T-helper 1 cell treated with Interleukin-12 subunit alpha and Interleukin-12 subunit beta and Interleukin-4 antibody, amounts not matched to agents 30 μg/mL and 1 μg/mL, for 36 hours (primary cell): ENCODE measurements at regions not wholly inside any gene's neighbourhood (a gene's known extent, or its start where the extent isn't known, plus 50 kb on each side); places are given as distances from the start of the nearest gene placed in this dataset.

ENCODE experiments used
- H3K27ac Mint-ChIP-seq: one replicate; pipeline ENCODE4 v1.8.0; 2021; ENCODE audit warnings: mild to moderate bottlenecking, mixed read lengths
- H3K27me3 Mint-ChIP-seq: one replicate; pipeline ENCODE4 v1.8.0; 2021; ENCODE audit warnings: low read depth, mixed read lengths
- H3K36me3 Mint-ChIP-seq: one replicate; pipeline ENCODE4 v1.8.0; 2021; ENCODE audit warnings: low read depth, mixed read lengths
- H3K4me1 Mint-ChIP-seq: one replicate; pipeline ENCODE4 v1.8.0; 2021; ENCODE audit warnings: low read depth, mixed read lengths
- H3K4me3 Mint-ChIP-seq: one replicate; pipeline ENCODE4 v1.8.0; 2021; ENCODE audit warnings: mild to moderate bottlenecking, moderate library complexity, mixed read lengths
- H3K9me3 Mint-ChIP-seq: one replicate; pipeline ENCODE4 v1.8.0; 2021; ENCODE audit warnings: mixed read lengths

GRCh38 chr13:105547851-105548250 lies 987.6 kb downstream of the EFNB2 start:
- H3K9me3 Mint-ChIP-seq = no peaks in the 10 kb centered on the region
- H3K27me3 Mint-ChIP-seq = no peaks in the 10 kb centered on the region
- H3K27ac Mint-ChIP-seq = no peak overlapping the region
- H3K36me3 Mint-ChIP-seq = no peaks in the 10 kb centered on the region
- no peaks in the 10 kb centered on the region for H3K4me1 Mint-ChIP-seq
- no peak overlapping the region for H3K4me3 Mint-ChIP-seq

GRCh38 chr13:105545811-105546210 lies 989.7 kb downstream of the EFNB2 start:
- Mint-ChIP-seq H3K4me3 (no peak overlapping the region), H3K27me3 (no peaks in the 10 kb centered on the region), H3K27ac (no peak overlapping the region), H3K4me1 (no peaks in the 10 kb centered on the region), H3K36me3 (no peaks in the 10 kb centered on the region), H3K9me3 (no peaks in the 10 kb centered on the region)

DNA sequence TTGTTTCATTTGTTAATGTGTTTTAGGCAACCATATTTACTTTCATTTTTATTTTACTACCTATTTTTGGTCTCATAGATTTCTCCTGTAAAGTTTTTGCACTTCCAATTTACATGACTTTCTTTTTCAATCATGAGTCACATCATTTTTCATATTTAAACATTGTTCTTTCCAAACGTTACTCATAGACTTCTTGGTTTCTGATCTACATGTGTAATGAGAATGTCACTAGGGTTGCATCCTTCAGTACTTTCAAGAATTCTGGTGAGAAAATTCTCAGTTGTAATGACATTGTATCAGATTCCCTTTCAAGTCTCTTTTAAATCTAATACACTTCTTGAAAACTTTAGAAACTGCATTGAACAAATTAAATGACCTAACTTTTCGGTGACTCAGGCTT lies 991.7 kb downstream of the EFNB2 start:
- Mint-ChIP-seq H3K36me3 (no peaks in the 10 kb centered on the region), H3K9me3 (no peaks in the 10 kb centered on the region), H3K27me3 (no peaks in the 10 kb centered on the region), H3K4me3 (no peak overlapping the region), H3K4me1 (no peaks in the 10 kb centered on the region), H3K27ac (no peak overlapping the region)

DNA sequence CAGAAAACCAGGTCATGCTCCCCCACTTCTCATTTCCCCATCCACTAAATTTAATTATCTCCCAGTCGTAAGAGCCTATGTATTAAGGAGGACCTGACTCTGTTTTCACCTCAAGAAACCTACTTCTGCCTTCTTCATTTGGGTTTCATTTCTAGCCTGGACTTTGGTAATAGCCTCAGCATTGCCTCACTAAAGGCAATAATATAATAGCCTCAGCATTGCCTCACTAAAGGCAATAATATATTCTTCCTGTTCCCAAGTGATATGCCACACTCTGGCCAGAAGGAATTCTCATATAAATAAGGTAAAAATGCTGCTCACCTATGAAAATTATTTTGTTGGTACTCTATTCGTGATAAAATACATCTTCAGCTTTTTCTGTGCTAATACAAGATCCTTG lies 993.9 kb downstream of the EFNB2 start:
- no peaks in the 10 kb centered on the region for H3K27me3 Mint-ChIP-seq
- no peaks in the 10 kb centered on the region for H3K36me3 Mint-ChIP-seq
- H3K27ac Mint-ChIP-seq = no peak overlapping the region
- H3K4me1 Mint-ChIP-seq = no peaks in the 10 kb centered on the region
- no peaks in the 10 kb centered on the region for H3K9me3 Mint-ChIP-seq
- no peak overlapping the region for H3K4me3 Mint-ChIP-seq

DNA sequence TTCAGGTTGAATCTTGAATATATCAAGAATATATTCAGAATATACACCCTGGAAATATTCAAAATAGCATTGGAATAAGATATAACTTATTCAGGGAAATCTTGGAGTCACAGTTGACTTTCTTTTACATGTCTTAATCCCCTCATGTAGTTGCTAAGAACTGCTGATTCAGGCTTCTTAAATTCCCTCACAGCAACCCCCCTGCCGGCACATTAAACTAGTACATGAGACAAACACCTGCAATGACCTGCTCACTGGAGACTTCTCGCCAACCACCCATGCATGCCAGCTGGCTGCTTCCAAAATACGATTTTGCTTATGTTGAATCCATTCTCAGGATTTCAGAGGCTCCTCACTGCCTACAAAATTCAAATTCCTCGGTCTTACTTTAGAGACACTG lies 997.1 kb downstream of the EFNB2 start:
- H3K36me3 Mint-ChIP-seq = no peaks in the 10 kb centered on the region
- H3K27me3 Mint-ChIP-seq = no peaks in the 10 kb centered on the region
- no peak overlapping the region for H3K4me3 Mint-ChIP-seq
- no peaks in the 10 kb centered on the region for H3K4me1 Mint-ChIP-seq
- H3K27ac Mint-ChIP-seq = no peak overlapping the region
- H3K9me3 Mint-ChIP-seq = no peaks in the 10 kb centered on the region

DNA sequence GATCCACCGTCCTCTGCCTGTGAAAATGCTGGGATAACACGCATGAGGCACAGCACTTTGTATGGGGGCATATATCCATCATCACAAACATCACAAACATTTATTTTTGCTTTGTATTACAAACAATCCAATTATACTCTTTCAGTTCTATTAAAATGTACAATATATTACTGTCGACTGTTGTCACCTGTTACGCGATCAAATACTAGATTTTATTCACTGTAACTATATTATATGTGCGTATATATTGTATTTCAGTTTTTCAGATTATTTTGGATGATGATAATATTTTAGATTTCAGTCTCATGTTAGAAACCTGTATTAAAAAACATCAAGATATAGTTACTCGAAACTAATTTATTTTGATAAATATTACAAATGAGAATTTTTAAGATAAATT lies 998.3 kb downstream of the EFNB2 start:
- Mint-ChIP-seq H3K4me3 (no peak overlapping the region), H3K36me3 (no peaks in the 10 kb centered on the region), H3K9me3 (no peaks in the 10 kb centered on the region), H3K27me3 (no peaks in the 10 kb centered on the region), H3K4me1 (no peaks in the 10 kb centered on the region), H3K27ac (no peak overlapping the region)

- Mint-ChIP-seq H3K27ac (no peak overlapping the region), H3K4me1 (no peaks in the 10 kb centered on the region), H3K27me3 (no peaks in the 10 kb centered on the region), H3K9me3 (no peaks in the 10 kb centered on the region), H3K36me3 (no peaks in the 10 kb centered on the region), H3K4me3 (no peak overlapping the region)
Measured at GRCh38 chr13:105530468-105530867, 1005.0 kb downstream of the EFNB2 start.

- Mint-ChIP-seq H3K9me3 (no peaks in the 10 kb centered on the region), H3K4me1 (no peaks in the 10 kb centered on the region), H3K4me3 (no peak overlapping the region), H3K27me3 (no peaks in the 10 kb centered on the region), H3K27ac (no peak overlapping the region), H3K36me3 (no peaks in the 10 kb centered on the region)
Measured at GRCh38 chr13:105527127-105527526, 1008.3 kb downstream of the EFNB2 start.

GRCh38 chr13:105519771-105520170 lies 1015.7 kb downstream of the EFNB2 start:
- no peaks in the 10 kb centered on the region for H3K9me3 Mint-ChIP-seq
- no peak overlapping the region for H3K27ac Mint-ChIP-seq
- H3K36me3 Mint-ChIP-seq = no peaks in the 10 kb centered on the region
- no peaks in the 10 kb centered on the region for H3K4me1 Mint-ChIP-seq
- H3K27me3 Mint-ChIP-seq = no peaks in the 10 kb centered on the region
- no peak overlapping the region for H3K4me3 Mint-ChIP-seq

- Mint-ChIP-seq H3K4me1 (no peaks in the 10 kb centered on the region), H3K4me3 (no peak overlapping the region), H3K36me3 (no peaks in the 10 kb centered on the region), H3K9me3 (no peaks in the 10 kb centered on the region), H3K27ac (no peak overlapping the region), H3K27me3 (no peaks in the 10 kb centered on the region)
Measured at GRCh38 chr13:105518086-105518485, 1017.4 kb downstream of the EFNB2 start.

DNA sequence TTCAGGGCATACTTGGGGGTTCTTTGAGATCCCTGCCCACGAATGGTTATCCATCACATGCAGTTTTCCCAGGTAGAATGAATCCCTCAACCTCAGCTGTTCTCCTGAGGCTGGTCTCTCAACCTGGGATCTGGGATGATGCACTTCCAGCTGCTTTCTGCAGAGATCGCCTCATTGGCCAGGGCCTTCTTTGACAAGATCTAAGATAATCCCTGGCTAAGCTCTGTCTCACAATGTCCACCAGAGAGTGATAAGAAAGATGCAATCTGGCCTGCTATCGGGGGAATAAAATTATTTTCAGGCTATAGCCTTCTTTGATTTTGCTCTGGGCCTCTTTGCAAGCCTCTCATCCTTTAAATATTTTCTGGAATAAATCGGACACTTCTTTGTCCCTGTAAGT lies 1021.1 kb downstream of the EFNB2 start:
- Mint-ChIP-seq H3K4me1 (no peaks in the 10 kb centered on the region), H3K36me3 (no peaks in the 10 kb centered on the region), H3K27ac (no peak overlapping the region), H3K4me3 (no peak overlapping the region), H3K27me3 (no peaks in the 10 kb centered on the region), H3K9me3 (no peaks in the 10 kb centered on the region)

GRCh38 chr13:105513448-105513847 lies 1022.0 kb downstream of the EFNB2 start:
- H3K27ac Mint-ChIP-seq = no peak overlapping the region
- no peaks in the 10 kb centered on the region for H3K4me1 Mint-ChIP-seq
- H3K4me3 Mint-ChIP-seq = no peak overlapping the region
- H3K27me3 Mint-ChIP-seq = no peaks in the 10 kb centered on the region
- no peaks in the 10 kb centered on the region for H3K36me3 Mint-ChIP-seq
- no peaks in the 10 kb centered on the region for H3K9me3 Mint-ChIP-seq

DNA sequence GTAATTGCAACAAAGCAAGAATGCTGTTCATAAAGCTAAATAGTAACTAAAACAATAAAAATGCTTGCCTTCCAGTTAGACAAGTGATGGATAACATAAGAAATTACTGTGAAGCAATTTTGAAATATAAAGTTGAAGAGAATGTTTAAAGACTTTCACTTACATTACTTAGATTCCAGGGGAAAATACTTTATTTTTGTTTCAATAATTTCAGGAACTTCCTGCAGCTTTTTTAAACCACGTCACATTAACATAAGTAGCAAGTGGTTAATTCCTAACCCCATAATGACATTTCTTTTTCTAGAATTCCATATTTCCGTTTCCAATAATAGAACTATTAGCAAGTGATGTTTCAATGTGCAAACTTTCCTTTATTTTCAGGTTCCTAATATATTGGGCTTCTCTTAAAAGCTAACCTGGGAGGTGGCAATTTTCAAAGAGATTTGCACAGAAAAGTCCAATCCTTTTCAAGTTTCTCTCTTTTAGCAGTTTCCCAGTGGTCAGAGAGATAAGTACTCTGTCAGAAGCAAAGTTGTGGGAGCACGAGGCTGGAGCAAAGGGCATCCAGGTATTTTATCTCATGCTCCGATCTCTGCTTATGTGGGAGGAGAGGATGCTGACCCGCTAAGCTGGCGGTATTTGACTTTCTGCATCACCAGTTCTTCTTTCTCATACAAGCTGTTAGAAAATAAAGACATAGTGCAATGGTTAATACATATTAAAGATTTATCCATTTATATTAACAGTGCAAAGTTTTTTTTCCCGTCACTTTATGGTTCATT lies 1025.3 kb downstream of the EFNB2 start:
- Mint-ChIP-seq H3K27me3 (no peaks in the 10 kb centered on the region), H3K4me1 (no peaks in the 10 kb centered on the region), H3K36me3 (no peaks in the 10 kb centered on the region)

DNA sequence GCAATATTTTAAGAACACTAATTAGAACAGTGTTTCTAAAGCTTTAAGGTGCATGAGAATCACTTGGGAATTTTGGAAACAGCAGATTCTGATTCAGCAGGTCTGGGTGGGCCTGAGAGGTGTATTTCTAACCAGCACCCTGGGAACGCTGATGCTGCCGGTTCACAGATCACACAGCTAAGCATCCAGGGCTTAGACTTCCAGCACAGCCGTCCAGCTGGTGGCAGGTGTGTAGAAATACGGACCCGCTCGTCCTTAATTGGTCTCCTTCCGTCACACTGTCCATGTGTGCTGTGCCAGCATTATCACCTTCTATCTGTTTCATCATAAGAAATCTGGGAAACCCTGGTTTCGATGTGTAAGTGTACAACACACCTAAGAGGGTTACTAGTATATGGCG lies 1029.0 kb downstream of the EFNB2 start:
- Mint-ChIP-seq H3K36me3 (no peaks in the 10 kb centered on the region), H3K27ac (no peak overlapping the region), H3K27me3 (no peaks in the 10 kb centered on the region), H3K4me1 (no peaks in the 10 kb centered on the region), H3K4me3 (no peak overlapping the region), H3K9me3 (no peaks in the 10 kb centered on the region)

More for the DNA sequence above, 1025.3 kb downstream of the EFNB2 start:
- Mint-ChIP-seq H3K9me3 (no peaks in the 10 kb centered on the region), H3K4me3 (no peak overlapping the region), H3K27ac (no peak overlapping the region)

DNA sequence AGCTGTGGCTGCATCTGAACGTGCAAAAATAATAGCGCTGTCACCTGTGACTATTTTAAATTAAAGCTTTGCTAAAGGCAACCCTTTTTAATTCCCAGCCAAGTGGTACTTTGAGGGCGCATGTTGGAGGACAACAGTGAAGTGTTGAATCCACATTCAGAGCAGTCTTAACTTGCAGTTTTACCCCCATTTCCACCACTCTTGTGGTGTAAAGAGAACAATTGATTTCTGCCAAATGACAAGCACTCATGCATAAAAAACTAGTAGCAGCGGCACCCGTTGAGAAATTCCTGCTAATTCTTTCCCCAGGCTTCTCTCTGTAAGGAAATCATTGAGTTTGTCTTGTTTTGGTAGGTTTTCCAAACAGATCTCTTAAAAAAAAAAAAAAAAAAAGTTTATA lies 1033.3 kb downstream of the EFNB2 start:
- H3K27me3 Mint-ChIP-seq = no peaks in the 10 kb centered on the region
- no peaks in the 10 kb centered on the region for H3K4me1 Mint-ChIP-seq
- H3K9me3 Mint-ChIP-seq = no peaks in the 10 kb centered on the region
- H3K36me3 Mint-ChIP-seq = no peaks in the 10 kb centered on the region
- no peak overlapping the region for H3K27ac Mint-ChIP-seq
- H3K4me3 Mint-ChIP-seq = no peak overlapping the region

DNA sequence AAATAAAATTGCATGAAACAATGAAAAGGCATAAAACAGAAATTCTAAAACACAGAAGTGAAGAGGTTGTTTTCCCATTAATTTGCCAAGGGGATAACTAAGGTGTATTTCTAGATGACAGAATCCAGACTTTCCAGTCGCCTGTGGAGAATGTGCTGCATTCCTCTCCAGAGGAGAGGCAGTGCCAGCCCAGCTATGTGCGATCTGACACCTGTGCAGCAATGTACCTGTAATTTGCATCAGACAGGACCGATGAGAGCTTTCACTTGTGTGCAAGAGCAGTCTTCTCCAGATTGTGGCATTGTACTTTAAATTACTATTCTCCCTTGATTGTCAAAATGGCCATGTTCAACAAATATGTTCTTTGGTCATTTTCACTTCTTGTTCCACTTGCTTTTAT lies 1037.9 kb downstream of the EFNB2 start:
- H3K27me3 Mint-ChIP-seq = no peaks in the 10 kb centered on the region
- no peak overlapping the region for H3K27ac Mint-ChIP-seq
- H3K9me3 Mint-ChIP-seq = no peaks in the 10 kb centered on the region
- H3K4me3 Mint-ChIP-seq = no peak overlapping the region
- H3K36me3 Mint-ChIP-seq = no peaks in the 10 kb centered on the region
- H3K4me1 Mint-ChIP-seq = no peaks in the 10 kb centered on the region
